GM19468 (cell line): ENCODE measurements at regions not wholly inside any gene's neighbourhood (a gene's known extent, or its start where the extent isn't known, plus 50 kb on each side); places are given as distances from the start of the nearest gene placed in this dataset.

Source experiments
- ATAC-seq: cut with Tn5 transposase; IDR thresholded peaks from one replicate; pipeline ENCODE4 v1.9.1; 2021; ENCODE audit warnings: mild to moderate bottlenecking, moderate library complexity, moderate number of reproducible peaks; ENCODE audit not compliant: unreplicated experiment; ENCODE audit errors: extremely low read depth

DNA sequence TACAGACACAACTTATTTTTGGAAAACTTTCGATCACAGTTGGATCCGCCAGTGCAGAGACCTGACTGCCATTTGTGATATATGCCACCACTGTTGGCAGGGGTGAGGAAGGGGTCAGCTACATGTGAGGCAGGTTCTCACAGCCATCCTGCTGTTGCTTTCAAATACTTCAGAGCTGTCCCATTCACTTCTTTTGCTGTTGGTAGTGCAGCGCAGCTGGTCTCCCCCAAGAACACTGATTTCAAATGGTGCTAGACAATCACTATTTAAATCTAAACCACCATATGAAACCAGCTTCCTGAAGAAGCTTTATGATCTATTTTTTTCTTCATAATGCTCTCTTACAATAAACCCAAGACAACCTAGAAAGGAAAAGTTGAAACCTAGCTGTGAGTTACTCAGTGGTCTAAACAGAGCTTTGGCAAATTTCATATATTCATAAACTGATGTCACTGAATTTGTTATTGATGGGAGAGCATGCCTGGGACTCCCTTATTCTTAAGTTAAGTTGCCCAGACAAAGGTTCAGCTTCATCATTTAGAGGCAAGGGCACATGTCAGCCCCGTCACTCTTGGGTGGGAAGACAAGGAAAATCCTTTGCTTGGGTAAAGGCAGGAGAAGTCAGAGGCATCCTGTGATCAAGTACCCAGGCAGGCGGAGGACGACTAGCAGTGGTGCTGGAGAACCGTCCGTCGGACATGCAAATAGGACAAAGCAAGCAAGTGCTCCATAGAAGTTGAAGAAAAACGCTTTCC lies 143.4 kb upstream of the KLF14 start:
- ATAC-seq = no peak

DNA sequence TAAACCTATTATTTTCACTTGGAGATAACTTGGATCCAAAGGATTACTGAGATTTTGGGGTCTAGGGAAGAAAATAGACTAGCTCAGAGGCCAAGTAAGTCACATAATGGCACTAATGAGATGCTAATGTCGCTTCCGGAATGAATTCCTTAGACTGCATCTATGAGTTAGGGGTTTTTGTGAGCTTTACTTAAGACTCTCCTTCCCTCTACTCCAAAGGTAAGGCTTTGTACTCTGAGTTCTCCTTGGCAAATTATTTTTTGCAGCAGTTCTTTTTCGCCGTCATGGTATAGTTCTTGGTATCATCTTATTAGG lies 143.9 kb upstream of the KLF14 start:
- ATAC-seq = no peak

DNA sequence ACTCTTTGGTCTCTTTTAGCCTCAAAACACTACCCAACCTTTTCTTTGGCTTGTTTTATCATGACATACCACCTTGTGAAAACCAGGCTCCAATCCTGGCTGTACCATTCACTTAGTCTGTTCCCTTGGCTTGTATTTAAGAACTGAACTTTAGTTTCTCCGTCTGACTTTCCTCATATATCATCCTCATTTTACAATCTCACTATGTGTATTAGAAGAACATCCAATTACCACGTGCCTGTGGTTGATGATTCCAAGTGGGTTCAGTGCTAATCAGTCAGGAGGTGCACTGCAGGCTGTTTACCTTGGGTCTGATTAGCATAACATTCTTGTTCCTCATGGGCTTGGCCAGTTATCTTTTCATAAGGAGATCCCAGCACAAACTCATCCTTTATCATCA lies 144.8 kb upstream of the KLF14 start:
- no peak for ATAC-seq

DNA sequence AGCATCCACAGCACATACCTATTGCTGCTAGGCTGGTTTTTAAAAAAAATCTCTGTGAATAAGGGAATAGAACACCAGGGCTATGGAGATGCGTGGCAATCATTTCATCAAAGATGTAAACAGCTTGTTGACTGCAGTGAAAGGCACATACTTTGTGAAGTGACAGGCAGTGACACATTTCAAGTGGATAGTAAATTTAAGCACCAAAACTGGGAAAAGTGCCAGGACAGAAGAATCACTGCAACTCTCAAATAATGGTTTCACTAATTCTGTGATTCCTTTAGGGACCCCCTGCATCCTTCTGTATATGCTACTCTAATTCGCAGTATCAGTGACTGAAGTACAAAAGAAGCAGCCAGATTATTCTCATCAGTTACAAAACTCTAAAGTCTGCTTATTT lies 145.2 kb upstream of the KLF14 start:
- ATAC-seq = no peak

DNA sequence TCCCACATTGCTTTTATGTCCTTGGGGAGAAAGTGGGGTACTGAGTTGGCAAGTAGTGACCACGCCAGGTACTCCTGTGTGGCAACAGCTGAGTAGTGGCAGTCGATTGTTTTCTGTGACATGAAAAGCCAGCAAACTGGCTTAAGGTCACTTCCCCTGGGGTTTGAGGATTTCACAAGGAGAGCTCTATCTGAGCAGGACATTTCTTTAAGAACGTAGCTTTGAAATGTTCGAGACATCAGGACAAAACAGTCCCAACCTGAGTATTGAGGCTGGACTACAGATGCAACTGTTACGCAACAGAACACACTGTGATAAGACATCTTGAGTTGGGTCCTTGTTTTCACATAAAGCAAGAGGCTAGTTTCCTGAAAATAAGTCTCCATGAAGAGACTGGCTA lies 146.7 kb upstream of the KLF14 start:
- no peak for ATAC-seq

DNA sequence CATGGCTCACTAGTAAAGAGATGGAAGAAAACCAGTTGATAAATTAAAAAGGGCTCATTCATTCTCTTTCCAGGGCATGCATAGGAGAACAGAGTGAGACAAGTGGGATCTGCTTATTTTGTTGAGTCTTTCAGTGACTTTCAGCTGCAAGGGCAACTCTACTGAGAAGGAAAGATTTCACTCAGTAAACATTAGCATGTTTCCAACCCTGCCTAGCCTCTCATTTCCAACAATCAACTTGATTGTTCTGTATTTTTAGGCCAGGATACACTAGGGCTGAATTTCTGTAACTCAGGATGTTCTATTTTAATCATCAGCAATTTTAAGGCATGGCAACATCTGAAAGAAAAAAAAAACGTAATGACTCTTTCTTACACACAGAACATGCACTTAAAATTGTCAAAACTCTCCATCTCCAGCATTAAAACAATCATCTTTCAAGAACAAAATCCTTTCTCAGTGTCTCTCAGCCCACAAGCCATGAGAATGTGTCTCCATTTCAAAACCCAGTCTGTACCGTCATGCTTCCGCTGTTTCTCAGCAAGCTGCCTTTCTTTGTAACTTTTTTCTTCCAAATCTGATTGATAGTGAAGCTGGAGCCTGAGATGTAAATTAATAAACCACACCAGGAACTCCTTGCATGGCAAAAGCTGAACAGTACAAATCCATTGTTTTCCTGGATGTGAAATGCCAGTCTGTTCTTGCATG lies 147.2 kb upstream of the KLF14 start:
- no peak for ATAC-seq

DNA sequence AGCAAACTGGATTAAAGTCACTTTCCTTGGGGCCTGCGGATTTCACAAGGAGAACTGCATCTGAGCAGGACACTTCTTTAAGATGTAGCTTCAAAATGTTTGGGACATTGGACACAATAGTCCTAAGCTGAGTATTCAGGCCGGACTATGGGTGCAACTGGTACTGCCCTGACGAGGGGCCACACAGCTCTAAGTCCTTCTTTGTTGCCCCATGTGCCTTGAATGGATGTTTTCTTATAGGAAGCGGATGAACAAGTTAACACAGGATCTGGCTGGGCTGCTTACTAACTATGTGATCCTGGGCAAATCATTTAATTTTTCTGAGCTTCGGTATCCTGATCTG lies 147.8 kb upstream of the KLF14 start:
- no peak for ATAC-seq

DNA sequence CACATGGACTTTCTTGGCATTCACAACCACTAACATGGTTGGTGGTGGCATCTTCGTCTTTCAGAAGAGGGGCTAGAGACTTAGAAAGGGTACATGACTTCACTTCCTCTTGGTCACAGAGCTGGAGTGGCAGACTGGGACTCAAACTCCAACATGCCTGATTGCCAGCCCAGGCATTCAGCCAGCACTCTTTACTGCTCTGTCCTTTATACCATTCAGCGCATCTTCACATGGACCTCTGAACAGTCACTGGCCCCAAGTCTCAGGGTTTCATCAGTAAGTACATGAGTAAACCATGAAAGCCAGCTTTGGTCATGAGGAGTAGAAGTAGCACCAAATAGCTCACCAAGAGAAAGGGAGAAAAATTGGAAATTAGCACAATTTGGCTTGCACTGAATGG lies 148.4 kb upstream of the KLF14 start:
- no peak for ATAC-seq

DNA sequence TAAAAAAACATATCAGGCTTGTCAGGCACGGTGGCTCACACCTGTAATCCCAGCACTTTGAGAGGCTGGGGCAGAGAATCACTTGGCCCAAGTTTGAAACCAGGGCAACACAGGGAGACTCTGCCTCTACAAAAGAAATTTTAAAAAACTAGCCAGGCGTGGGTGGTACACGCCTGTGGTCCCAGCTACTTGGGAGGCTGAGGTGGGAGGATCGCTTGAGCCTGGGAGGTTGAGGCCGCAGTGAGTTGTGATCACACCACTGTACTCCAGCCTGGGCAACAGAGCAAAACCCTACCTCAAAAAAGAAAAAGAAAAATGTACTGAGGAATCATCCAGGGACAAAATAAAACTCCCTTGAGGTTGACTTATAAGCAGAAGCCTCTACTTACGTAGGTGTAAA lies 149.9 kb upstream of the KLF14 start:
- ATAC-seq = no peak

DNA sequence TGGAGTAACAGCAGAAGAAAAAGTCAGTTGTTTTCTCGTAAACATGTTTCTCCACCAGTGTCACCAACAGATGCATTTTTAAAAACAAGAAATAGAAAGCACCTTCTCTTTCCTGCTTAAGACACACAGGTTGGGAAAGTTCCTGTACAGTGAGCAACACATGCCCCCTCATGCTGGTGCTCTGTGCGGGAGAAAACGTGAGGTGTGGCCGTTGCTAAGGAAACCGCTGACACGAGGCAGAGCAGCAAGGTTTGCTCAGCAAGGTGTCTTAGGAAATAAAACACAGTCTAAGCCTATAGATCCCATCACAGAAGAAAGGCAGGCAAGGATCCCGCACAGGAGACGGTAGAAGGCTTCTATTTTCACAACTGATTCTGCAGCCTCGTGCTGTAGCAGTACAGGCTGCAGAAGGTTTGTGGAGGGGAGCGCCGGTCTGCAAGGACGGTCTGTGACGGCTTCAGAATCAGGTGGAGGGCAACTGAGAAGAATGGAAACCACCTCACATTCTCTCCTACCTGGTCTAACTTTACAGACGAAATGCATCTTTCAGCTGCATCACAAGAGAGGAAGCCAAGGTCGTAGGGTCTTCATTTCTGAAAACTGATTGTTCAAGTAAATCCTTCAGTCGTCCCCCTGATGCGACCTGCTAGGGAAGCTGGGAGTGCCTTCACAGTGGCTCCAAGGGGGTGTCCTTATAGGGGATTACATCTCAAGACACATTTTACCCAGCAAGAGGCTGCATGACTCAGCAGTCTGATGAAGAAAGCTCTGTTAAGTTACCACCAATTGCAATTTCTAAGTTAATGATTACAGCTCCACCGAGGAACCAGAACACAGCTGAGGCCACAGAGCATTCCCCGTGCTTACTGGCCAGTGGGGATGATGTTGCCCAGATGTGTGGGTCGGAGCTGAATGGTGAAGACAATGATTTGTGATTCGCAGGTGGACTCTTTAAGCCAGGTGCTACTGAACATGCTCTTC lies 150.7 kb upstream of the KLF14 start:
- no peak for ATAC-seq

DNA sequence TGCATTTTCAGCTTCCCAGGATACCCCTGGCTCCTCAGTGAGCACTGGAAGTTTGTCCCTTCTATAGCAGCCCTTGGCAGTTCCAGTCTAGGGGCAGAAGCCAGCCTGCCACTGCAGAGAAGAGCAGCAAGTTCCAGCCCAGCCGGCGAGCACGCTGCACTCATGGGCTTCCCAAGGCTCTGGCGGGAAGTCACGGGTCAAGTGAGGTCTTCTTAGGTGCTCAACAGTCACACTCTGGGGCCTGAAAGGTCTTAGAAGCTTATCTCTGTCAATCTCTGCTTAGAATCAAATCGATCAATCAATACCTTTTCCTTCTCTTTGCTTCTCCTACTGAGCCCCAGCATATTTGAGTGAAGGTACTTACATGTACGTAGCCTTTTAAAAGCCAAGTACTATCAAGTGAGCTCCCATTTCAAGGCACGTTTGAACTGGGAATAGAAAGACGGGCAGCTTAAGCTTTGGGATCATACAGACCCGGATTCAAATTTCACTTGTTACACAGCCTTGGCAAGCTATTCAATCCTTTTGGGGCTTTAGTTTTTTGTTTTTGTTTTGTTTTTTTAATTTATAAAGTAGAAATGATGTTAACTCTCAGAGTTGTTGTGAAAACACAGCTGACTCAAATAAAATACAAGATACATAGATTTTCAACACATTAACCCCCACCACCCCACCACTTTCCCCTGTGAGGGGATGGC lies 152.6 kb upstream of the KLF14 start:
- no peak for ATAC-seq

DNA sequence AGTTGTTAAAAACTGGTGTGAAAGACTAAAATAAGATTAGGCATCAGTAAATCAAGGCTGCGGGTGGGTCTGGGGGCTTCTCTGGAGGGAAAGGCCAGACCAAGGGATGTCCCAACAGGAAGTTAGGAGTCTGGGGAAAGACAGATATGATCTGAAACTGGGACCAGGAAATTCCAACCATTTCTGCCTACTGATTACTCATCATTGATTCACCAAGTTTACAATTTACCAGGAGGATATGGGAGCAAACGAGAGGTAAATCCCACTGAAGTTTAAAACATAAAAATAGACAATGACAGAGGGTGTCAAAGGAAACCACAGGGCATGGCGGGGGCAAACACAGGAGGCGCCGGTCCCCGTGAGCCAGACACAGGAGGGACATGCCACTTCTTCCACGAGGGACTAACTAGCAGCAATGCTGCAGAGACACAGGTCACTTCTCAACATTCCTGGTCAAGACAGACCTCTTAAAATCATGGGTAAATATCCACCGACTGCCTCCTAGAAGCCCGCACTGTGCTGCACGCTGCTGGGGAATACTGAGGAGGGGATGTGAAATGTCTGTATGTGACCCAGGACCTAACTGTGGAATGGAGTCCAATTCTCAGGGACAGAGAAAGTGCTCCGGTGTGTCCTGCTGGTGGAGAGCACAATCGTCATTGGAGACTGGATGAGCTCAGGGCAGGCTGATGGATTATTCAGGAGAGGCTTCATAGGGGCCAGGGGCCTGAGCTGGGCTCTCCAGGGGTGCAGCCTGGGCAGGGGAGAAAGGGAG lies 153.4 kb upstream of the KLF14 start:
- ATAC-seq = no peak

DNA sequence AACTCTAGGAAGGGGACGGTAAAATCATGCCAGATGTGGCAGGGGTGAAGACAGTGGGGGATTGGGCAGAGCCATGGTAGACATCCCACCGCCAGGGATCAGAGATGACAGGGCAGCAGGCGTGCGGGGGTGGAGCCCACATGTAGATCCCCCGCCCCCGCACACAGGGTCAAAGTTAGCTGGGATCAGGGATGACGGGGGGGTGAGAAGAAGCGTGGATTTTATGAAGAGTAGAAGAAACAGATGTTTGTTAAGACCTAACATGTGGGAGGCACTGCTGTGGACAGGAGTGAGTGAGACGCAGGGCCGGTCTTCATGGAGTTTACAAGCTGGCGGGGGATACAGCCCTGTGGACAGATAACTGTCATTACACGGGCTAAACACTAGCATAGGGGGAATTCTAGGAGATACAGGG lies 154.0 kb upstream of the KLF14 start:
- no peak for ATAC-seq

DNA sequence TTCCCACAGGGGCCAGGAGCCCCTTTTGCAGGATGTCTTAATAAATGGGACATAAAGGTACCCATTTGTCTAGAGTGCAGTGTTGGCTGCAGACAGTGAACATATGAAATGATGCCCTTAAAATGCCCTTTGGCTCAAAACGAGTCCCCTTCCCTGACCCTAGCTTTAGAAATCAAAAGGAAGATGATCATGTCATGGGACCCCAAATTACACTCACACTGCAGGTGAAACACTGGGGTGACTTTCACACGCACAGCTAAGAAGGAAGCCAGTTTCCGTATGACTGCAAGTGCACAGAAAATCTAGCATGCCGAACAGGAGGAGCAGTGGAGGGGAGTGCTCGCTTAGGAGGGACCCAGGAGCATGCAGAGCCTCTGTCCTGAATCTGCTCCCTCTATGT lies 154.5 kb upstream of the KLF14 start:
- no peak for ATAC-seq

DNA sequence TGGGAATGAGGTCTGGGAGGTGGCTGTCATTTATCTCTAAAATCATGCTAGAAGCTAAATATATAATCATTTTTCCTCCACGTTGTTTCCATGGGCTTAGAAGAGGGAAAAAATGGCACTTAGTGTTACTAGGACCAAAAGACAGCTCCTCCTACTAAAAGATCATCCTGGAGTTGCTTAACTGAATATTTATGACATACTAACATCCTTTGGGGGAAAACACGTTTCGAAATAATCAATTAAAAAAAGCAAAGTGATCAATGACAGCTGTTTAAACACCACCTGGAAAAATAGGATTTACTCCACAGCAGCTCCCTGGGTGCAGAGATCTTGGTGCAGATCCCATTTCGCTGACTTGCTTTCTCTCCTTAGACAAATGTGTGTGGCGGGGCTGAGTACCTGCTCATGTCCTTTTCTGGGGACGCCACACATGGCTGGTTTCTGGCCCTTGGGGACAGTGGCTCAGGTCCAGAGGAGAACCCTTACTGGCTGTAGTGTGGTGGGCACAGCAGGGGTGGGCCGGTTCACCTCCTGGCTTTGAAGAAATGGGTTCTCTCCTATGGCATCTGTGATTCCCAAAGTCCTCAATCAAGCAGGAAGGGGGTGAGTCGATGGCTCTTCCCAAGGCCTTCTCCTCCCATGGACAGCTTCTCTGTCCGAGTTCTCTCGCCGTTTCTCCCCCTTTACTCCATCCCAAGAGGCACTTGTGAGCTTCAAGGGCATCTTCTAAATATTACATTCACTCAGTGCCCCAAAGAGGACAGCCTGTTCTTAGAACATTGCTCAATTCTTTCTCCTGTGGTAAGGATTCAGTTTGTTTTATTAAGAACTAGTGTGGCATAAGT lies 156.4 kb upstream of the KLF14 start:
- no peak for ATAC-seq

DNA sequence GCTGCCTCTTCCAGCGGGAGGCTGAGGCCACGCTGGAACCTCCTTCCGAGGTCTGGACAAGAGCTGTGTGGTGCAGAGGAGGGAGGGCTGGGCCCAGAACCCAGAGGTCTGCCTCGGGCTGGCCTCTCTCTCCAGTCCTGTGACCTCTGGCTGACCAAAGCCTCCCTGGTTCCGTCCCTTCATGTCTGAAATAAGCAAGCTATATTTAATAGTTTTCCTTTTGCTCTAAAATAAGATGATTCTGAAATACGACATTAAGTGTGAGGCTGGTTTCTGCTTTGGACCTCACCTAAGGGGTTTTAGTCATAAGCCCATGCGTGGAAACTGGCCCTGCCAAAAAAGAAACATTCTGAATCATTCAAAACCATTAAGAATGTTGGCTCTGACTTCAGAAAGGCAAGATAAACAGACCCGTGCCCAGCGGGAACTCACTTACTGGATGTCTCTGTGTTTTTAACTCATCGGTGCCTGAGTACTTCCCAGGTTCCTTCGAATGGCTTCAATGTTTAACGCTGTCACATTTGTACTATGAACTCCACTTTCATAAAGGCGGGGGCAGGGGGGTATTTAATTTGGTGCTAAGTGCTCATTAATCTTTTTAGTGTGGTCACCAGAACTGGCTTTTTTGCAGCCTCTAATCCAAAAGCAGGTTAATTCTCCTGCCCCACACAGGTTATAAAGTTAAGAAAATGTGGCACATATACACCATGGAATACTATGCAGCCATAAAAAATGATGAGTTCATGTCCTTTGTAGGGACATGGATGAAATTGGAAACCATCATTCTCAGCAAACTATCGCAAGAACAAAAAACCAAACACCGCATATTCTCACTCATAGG lies 157.5 kb upstream of the KLF14 start:
- ATAC-seq = no peak

DNA sequence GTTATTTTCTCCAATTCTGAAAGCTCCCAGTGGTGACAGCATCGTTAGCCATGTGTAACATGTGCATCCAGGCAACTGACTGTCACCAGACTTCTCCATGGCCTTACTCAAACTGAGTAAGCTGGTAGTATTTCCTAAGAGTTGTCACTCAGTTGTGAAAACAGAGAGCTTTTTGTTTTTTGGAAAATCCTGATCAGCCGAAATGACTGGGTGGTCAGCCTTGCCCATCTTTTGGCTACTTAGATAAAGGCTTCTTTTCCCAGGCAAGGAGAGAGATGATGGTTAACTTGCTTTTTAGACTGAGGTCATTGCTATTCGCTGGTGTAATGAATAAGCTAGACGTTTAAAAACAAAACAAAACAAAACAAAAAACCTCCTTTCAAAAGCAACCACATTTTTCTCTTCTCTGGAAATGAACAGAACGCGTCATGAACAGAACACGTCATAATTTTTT lies 159.5 kb upstream of the KLF14 start:
- no peak for ATAC-seq
